OCI-LY3 (cell line): ENCODE measurements at regions not wholly inside any gene's neighbourhood (a gene's known extent, or its start where the extent isn't known, plus 50 kb on each side); places are given as distances from the start of the nearest gene placed in this dataset.

Experiments used
- H2AFZ ChIP-seq: fragments of 200-600, 300-600 bp; shearing (Covaris generic); 2 replicates; pipeline ENCODE4 v1.6.0; 2014; ENCODE audit warnings: antibody characterized with exemption, low read depth, low read length
- H3K27ac ChIP-seq: fragments of 200-600, 300-600 bp; sonication (generic); 2 replicates; pipeline ENCODE4 v1.5.1; 2014; ENCODE audit warnings: mild to moderate bottlenecking, low read length, moderate library complexity, mixed read lengths
- H3K27me3 ChIP-seq: fragments of 200-600, 300-600 bp; sonication (generic); 2 replicates; pipeline ENCODE4 v1.6.1; 2014; ENCODE audit warnings: low read depth, low read length, mixed read lengths
- H3K36me3 ChIP-seq: fragments of 200-600, 300-600 bp; sonication (generic); replicated peaks from 2 replicates; pipeline ENCODE3; 2014; ENCODE audit warnings: low read depth, low read length, mixed read lengths
- H3K4me1 ChIP-seq: fragments of 300-600, 200-600 bp; sonication (generic); 2 replicates; pipeline ENCODE4 v1.6.1; 2014; ENCODE audit warnings: low read length, mixed read lengths
- H3K4me2 ChIP-seq: fragments of 200-600, 300-600 bp; sonication (generic); 2 replicates; pipeline ENCODE4 v1.6.1; 2014; ENCODE audit warnings: low read length, mixed read lengths
- H3K4me3 ChIP-seq: fragments of 300-600, 200-600 bp; sonication (generic); 2 replicates; pipeline ENCODE4 v1.5.1; 2014; ENCODE audit warnings: antibody characterized with exemption, mild to moderate bottlenecking, low read length, moderate library complexity
- H3K79me2 ChIP-seq: fragments of 300-600, 200-600 bp; shearing (Covaris generic); 2 replicates; pipeline ENCODE4 v1.6.1; 2014; ENCODE audit warnings: mild to moderate bottlenecking, low read length, mixed read lengths
- H3K9ac ChIP-seq: fragments of 300-600, 200-600 bp; shearing (Covaris generic); 2 replicates; pipeline ENCODE4 v1.6.0; 2014; ENCODE audit warnings: mild to moderate bottlenecking, low read length, moderate library complexity
- H3K9me3 ChIP-seq: fragments of 200-600, 300-600 bp; shearing (Covaris generic); 2 replicates; pipeline ENCODE4 v1.6.1; 2014; ENCODE audit warnings: low read length, mixed read lengths; ENCODE audit not compliant: insufficient read depth
- H4K20me1 ChIP-seq: fragments of 200-600, 300-600 bp; sonication (generic); 2 replicates; pipeline ENCODE4 v1.6.1; 2016; ENCODE audit warnings: low read length, mixed read lengths; ENCODE audit not compliant: insufficient read depth
- CTCF ChIP-seq: fragments of 200-600, 300-600 bp; sonication (generic); IDR thresholded peaks from 2 replicates; pipeline ENCODE4 v1.5.1; 2014; ENCODE audit warnings: antibody characterized with exemption, low read length, low read depth
- EZH2phosphoT487 ChIP-seq: fragments of 200-600 bp; shearing (Covaris generic); IDR thresholded peaks from 2 replicates; pipeline ENCODE4 v1.6.1; 2018; ENCODE audit warnings: antibody characterized with exemption, mixed run types, low read depth

DNA sequence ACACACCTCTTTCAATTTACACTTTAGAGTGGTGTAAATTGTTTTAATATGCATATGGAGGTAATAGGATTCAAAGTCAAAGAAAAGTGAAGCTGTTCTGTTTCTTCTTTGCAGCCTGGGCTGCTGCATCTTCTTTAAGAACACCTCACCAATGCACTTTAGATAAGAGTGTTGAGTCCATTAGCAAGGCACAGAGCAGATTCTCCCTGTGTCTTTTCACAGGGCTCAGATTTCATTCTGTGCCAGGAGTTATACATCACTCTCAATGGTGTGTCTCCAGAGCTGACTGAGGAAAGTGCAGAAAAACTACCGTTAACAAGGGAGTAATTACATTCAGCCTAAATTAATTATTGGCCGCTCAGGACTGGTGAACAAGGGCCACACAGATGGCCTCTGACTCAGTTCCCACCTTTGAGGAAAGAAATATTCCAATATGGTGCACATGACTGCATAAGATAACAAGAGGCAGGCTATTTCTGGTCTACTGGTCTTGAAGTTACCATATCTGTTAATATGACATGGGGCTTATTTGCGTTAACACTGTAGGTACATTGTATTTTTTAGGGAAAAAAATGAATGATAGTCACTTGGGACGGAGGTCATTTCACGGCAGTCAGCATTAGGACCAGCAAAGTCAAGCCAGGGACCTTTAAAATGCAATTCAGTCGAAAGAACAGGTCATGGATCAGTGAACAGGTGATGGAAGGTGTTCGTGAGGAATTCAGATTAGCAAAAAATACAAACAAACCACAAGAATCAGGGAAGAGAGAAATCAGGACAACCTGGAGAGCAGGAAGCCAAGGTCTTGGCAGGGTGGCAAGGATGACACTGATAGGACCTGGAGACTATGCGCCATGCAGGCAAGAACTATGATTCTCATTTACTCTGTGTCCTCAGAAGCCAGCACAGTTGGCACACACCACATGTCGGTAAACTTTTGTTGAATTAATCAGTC is 203.7 kb downstream of the TBX18 start:
- no peak overlapping the region for H3K9ac ChIP-seq
- no peak overlapping the region for H3K4me3 ChIP-seq
- H3K36me3 ChIP-seq = no peaks in the 10 kb centered on the region
- no peaks in the 10 kb centered on the region for H4K20me1 ChIP-seq
- H3K9me3 ChIP-seq = no peaks in the 10 kb centered on the region
- TF ChIP-seq CTCF (no peak), EZH2phosphoT487 (no peak)
- H3K79me2 ChIP-seq = no peaks in the 10 kb centered on the region
- H2AFZ ChIP-seq = no peak overlapping the region
- no peak overlapping the region for H3K27ac ChIP-seq
- no peak overlapping the region for H3K4me2 ChIP-seq
- H3K27me3 ChIP-seq = no peaks in the 10 kb centered on the region
- 0 out of 2 replicates have a peak, but pooled peaks cover 3% of the 10 kb centered on the region for H3K4me1 ChIP-seq

DNA sequence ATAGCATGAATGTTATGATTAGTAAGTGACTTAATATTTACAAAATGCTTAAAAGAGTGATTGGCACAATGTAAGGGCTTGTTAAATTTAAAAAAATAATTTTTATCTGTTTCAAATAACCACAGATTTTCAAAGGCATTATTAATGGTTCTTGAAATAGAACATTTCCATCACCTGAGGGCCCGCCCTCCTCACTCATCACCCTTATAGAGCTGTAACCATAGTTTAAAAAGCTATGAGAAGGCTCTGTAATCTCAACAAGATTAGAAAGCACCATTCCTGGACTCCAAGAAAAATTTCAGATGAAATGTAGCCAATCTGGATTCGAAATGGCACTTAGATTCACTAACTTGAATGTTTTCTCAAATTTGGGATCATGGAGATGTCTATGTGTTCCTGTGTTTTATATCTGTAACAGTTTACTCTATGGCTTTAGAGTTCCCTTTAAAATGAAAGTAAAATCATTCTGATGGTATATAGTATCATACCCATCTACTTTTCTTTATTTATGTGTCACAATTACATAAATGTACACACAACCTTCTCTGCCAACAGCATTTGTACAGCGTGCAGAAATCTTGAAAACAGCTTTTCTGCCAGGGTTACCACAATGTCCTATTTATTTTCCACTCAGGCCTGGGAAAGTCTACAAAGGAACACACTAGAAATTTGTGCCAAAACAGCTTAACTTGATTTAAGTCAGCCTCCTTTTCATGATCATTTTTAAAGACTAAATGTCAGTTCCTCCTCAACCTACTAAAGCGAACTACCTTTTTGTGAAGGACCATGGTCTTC is 207.7 kb downstream of the TBX18 start:
- H4K20me1 ChIP-seq = no peaks in the 10 kb centered on the region
- H3K4me3 ChIP-seq = no peak overlapping the region
- H3K9me3 ChIP-seq = no peaks in the 10 kb centered on the region
- H3K4me2 ChIP-seq = 0 out of 2 replicates have a peak overlapping the region, but pooled peaks have one; percentile 5
- no peaks in the 10 kb centered on the region for H3K27me3 ChIP-seq
- peaks cover 18% of the 10 kb centered on the region for H3K4me1 ChIP-seq
- no peak overlapping the region for H3K9ac ChIP-seq
- no peaks in the 10 kb centered on the region for H3K36me3 ChIP-seq
- no peak overlapping the region for H3K27ac ChIP-seq
- TF ChIP-seq EZH2phosphoT487 = no peak
- no peak for TF ChIP-seq CTCF
- 0 out of 2 replicates have a peak overlapping the region, but pooled peaks have one; percentile 11 for H2AFZ ChIP-seq
- no peaks in the 10 kb centered on the region for H3K79me2 ChIP-seq

- TF ChIP-seq CTCF (no peak), EZH2phosphoT487 (no peak)
- no peak overlapping the region for H2AFZ ChIP-seq
- no peaks in the 10 kb centered on the region for H4K20me1 ChIP-seq
- H3K36me3 ChIP-seq = no peaks in the 10 kb centered on the region
- H3K27ac ChIP-seq = peak overlapping the region; percentile 25
- H3K27me3 ChIP-seq = no peaks in the 10 kb centered on the region
- peak overlapping the region; percentile 56 for H3K4me2 ChIP-seq
- no peaks in the 10 kb centered on the region for H3K9me3 ChIP-seq
- H3K4me1 ChIP-seq = peaks cover 18% of the 10 kb centered on the region
- peak overlapping the region; percentile 13; the same call in 1 of the 2 replicates for H3K4me3 ChIP-seq
- H3K79me2 ChIP-seq = no peaks in the 10 kb centered on the region
- H3K9ac ChIP-seq = no peak overlapping the region
Observed at GRCh38 chr6:84554706-84555105, 209.7 kb downstream of the TBX18 start.

- Histone ChIP-seq H3K36me3 (no peaks in the 10 kb centered on the region), H3K4me3 (no peak overlapping the region), H3K9me3 (no peaks in the 10 kb centered on the region), H3K4me1 (peaks cover 18% of the 10 kb centered on the region), H3K27me3 (no peaks in the 10 kb centered on the region), H3K79me2 (no peaks in the 10 kb centered on the region), H3K4me2 (peak overlapping the region; percentile 56), H3K27ac (no peak overlapping the region), H4K20me1 (no peaks in the 10 kb centered on the region), H3K9ac (no peak overlapping the region), H2AFZ (no peak overlapping the region)
- no peak for TF ChIP-seq CTCF
- TF ChIP-seq EZH2phosphoT487 = no peak
Observed at GRCh38 chr6:84554074-84554473, 210.3 kb downstream of the TBX18 start.
